Activated T-cell treated with anti-CD3 and anti-CD28 coated beads, Interleukin-2, amount 50 U/mL, for 24 hours (primary cell): ENCODE measurements at regions not wholly inside any gene's neighbourhood (a gene's known extent, or its start where the extent isn't known, plus 50 kb on each side); places are given as distances from the start of the nearest gene placed in this dataset.

Experiments used
- DNase-seq: peaks from one replicate; pipeline ENCODE4 v3.0.0-alpha.2; 2020
- H3K27ac Mint-ChIP-seq: 2 replicates; pipeline ENCODE4 v1.8.0; 2020; ENCODE audit warnings: mild to moderate bottlenecking, mixed read lengths
- H3K27me3 Mint-ChIP-seq: 2 replicates; pipeline ENCODE4 v1.8.0; 2020; ENCODE audit warnings: mixed read lengths
- H3K36me3 Mint-ChIP-seq: 2 replicates; pipeline ENCODE4 v1.8.0; 2020; ENCODE audit warnings: low read depth, mixed read lengths
- H3K4me1 Mint-ChIP-seq: 2 replicates; pipeline ENCODE4 v1.8.0; 2020; ENCODE audit warnings: low read depth, mixed read lengths
- H3K4me3 Mint-ChIP-seq: 2 replicates; pipeline ENCODE4 v1.8.0; 2020; ENCODE audit warnings: mild to moderate bottlenecking, moderate library complexity, mixed read lengths
- H3K9me3 Mint-ChIP-seq: 2 replicates; pipeline ENCODE4 v1.8.0; 2020; ENCODE audit warnings: mixed read lengths

- H3K9me3 Mint-ChIP-seq = peaks cover 8% of the 10 kb centered on the region
- no peak for DNase-seq
Measured at GRCh38 chr14:62631176-62631575, 414.1 kb downstream of the KCNH5 start.

GRCh38 chr14:62632771-62633170 lies 412.5 kb downstream of the KCNH5 start:
- no peak for DNase-seq
- Mint-ChIP-seq H3K9me3 (peaks cover 5% of the 10 kb centered on the region), H3K36me3 (no peaks in the 10 kb centered on the region), H3K4me3 (no peak overlapping the region), H3K27me3 (no peaks in the 10 kb centered on the region), H3K27ac (no peak overlapping the region), H3K4me1 (no peaks in the 10 kb centered on the region)

More at GRCh38 chr14:62631176-62631575, 414.1 kb downstream of the KCNH5 start:
- H3K27ac Mint-ChIP-seq = no peak overlapping the region
- no peaks in the 10 kb centered on the region for H3K27me3 Mint-ChIP-seq
- no peaks in the 10 kb centered on the region for H3K4me1 Mint-ChIP-seq
- no peaks in the 10 kb centered on the region for H3K36me3 Mint-ChIP-seq
- H3K4me3 Mint-ChIP-seq = no peak overlapping the region

GRCh38 chr14:62645649-62646048 lies 399.6 kb downstream of the KCNH5 start:
- H3K36me3 Mint-ChIP-seq = no peaks in the 10 kb centered on the region
- no peaks in the 10 kb centered on the region for H3K4me1 Mint-ChIP-seq
- no peak overlapping the region for H3K27ac Mint-ChIP-seq
- no peaks in the 10 kb centered on the region for H3K27me3 Mint-ChIP-seq
- no peaks in the 10 kb centered on the region for H3K9me3 Mint-ChIP-seq
- DNase-seq = no peak
- H3K4me3 Mint-ChIP-seq = no peak overlapping the region
